GM12878 (cell line): ENCODE measurements at regions not wholly inside any gene's neighbourhood (a gene's known extent, or its start where the extent isn't known, plus 50 kb on each side); places are given as distances from the start of the nearest gene placed in this dataset.

Experiments used
- ATAC-seq: fragments of 200-7000 bp; cut with Tn5 transposase; 3 replicates; pipeline ENCODE4 v1.9.1; 2020; ENCODE audit warnings: mild to moderate bottlenecking, moderate library complexity
- BruUV-seq: library from RNA; stranded (reverse); fragments of 400-500 nt; replicated peaks from 2 replicates; lab custom pipeline; 2021; lab: Mats Ljungman, UMichigan
- CTCF ChIA-PET: fragments of 300-600 bp; sonication (Branson Sonifier 250); formaldehyde crosslinking; extraction: SDS; loops from one replicate; lab custom pipeline; 2021; ENCODE audit warnings: inconsistent platforms; lab: Yijun Ruan, JAX
- POLR2A ChIA-PET: fragments of 350-600 bp; formaldehyde crosslinking; extraction: SDS; loops from one replicate; lab custom pipeline; 2021; ENCODE audit warnings: inconsistent platforms; lab: Charles Lee
- RAD21 ChIA-PET: fragments of 300-600 bp; sonication (Branson Sonifier 250); formaldehyde crosslinking; loops from one replicate; lab custom pipeline; 2023; ENCODE audit warnings: antibody characterized with exemption; ENCODE audit not compliant: unreplicated experiment; lab: Charles Lee
- SMC1A ChIA-PET: fragments of 300-600 bp; sonication (Branson Sonifier 250); formaldehyde crosslinking; loops from one replicate; lab custom pipeline; 2023; ENCODE audit not compliant: unreplicated experiment, uncharacterized antibody; lab: Charles Lee
- DNase-seq: peaks from one replicate; pipeline ENCODE4 v3.0.0-alpha.2; 2011; ENCODE audit warnings: low read depth, low spot score
- FAIRE-seq: peaks from 3 replicates; lab custom pipeline; 2011; peaks lifted over from hg19 to GRCh38; lab: Jason Lieb, UNC
- H2AFZ ChIP-seq: 2 replicates; pipeline ENCODE4 v1.6.0; 2011; ENCODE audit warnings: low read depth, low read length, control low read depth; ENCODE audit not compliant: control insufficient read depth
- H3K27ac ChIP-seq: 2 replicates; pipeline ENCODE4 v1.5.1; 2011; ENCODE audit warnings: control low read depth; ENCODE audit not compliant: control insufficient read depth, insufficient read depth
- H3K27me3 ChIP-seq, 2 experiments: replicated peaks in 1 of 2; 2 replicates each; pipeline versions ENCODE4 v1.6.0 to v1.6.1; 2011; ENCODE audit warnings: low read length in 1 of 2; ENCODE audit not compliant: control insufficient read depth in 2 of 2, insufficient read depth in 2 of 2
- H3K36me3 ChIP-seq, 2 experiments: 2 replicates each; pipeline ENCODE4 v1.5.1; 2011; ENCODE audit warnings: low read length in 1 of 2; ENCODE audit not compliant: control insufficient read depth in 2 of 2, insufficient read depth in 2 of 2
- H3K4me1 ChIP-seq: 2 replicates; pipeline ENCODE4 v1.6.1; 2011; ENCODE audit warnings: mild to moderate bottlenecking, low read length, moderate library complexity, mixed read lengths; ENCODE audit not compliant: control insufficient read depth, insufficient read depth
- H3K4me2 ChIP-seq: 2 replicates; pipeline ENCODE4 v1.6.0; 2011; ENCODE audit warnings: control low read depth; ENCODE audit not compliant: control insufficient read depth, insufficient read depth
- H3K4me3 ChIP-seq: fragments of 200-600 bp; sonication (generic); 2 replicates; pipeline ENCODE4 v1.5.1; 2016
- H3K79me2 ChIP-seq: 2 replicates; pipeline ENCODE4 v1.6.0; 2011; ENCODE audit warnings: low read length; ENCODE audit not compliant: control insufficient read depth, insufficient read depth
- H3K9ac ChIP-seq: 2 replicates; pipeline ENCODE4 v1.8.0; 2011; ENCODE audit warnings: low read length, control low read depth, mixed read lengths; ENCODE audit not compliant: control insufficient read depth, insufficient read depth
- H3K9me3 ChIP-seq: replicated peaks from 3 replicates; pipeline ENCODE4 v1.5.1; 2011; ENCODE audit warnings: mild to moderate bottlenecking, low read length; ENCODE audit not compliant: control insufficient read depth, insufficient read depth
- H4K20me1 ChIP-seq: 2 replicates; pipeline ENCODE4 v1.6.0; 2011; ENCODE audit not compliant: control insufficient read depth, insufficient read depth
- E2F8 ChIP-seq: fragments of 450-650 bp; IDR thresholded peaks from 2 replicates; pipeline ENCODE4 v1.6.1; 2018; ENCODE audit warnings: mild to moderate bottlenecking, low read depth, moderate library complexity; ENCODE audit not compliant: partially characterized antibody
- JUNB ChIP-seq: IDR thresholded peaks from 2 replicates; pipeline ENCODE4 v1.6.1; 2016; ENCODE audit warnings: antibody characterized with exemption, mild to moderate bottlenecking
- MLLT1 ChIP-seq: fragments of 450-650 bp; IDR thresholded peaks from 2 replicates; pipeline ENCODE4 v1.6.1; 2016; ENCODE audit warnings: mild to moderate bottlenecking
- NFXL1 ChIP-seq: fragments of 450-650 bp; IDR thresholded peaks from 2 replicates; pipeline ENCODE4 v1.6.1; 2017; ENCODE audit warnings: antibody characterized with exemption, mild to moderate bottlenecking, borderline replicate concordance
- NKRF ChIP-seq: fragments of 450-650 bp; conservative IDR thresholded peaks from 2 replicates; pipeline ENCODE4 v1.6.1; 2017; ENCODE audit warnings: mild to moderate bottlenecking, moderate library complexity
- PAX5 ChIP-seq: IDR thresholded peaks from 2 replicates; pipeline ENCODE4 v1.6.1; 2011; ENCODE audit warnings: low read depth, low read length, borderline replicate concordance
- REST ChIP-seq: IDR thresholded peaks from 2 replicates; pipeline ENCODE4 v1.6.1; 2012; ENCODE audit warnings: mild to moderate bottlenecking, low read depth, low read length
- STAT1 ChIP-seq: fragments of 450-650 bp; conservative IDR thresholded peaks from 2 replicates; pipeline ENCODE4 v1.6.1; 2014; ENCODE audit warnings: antibody characterized with exemption, mild to moderate bottlenecking
- WGBS: methylation state at CpG from one replicate; pipeline ENCODE4 v1.1.6; 2016; ENCODE audit warnings: low lambda C conversion rate; ENCODE audit not compliant: insufficient replicate concordance, insufficient coverage; ENCODE audit errors: missing lambda C conversion rate; 5-methylcytosine and 5-hydroxymethylcytosine counted together
- in situ Hi-C: fragments of 300-500 bp; cut with MboI; formaldehyde crosslinking; loops from 9 replicates; pipeline ENCODE4 v1.14.3; 2018; ENCODE audit warnings: mixed read lengths
- intact Hi-C: fragments of 100-400 bp; cut with micrococcal nuclease; formaldehyde crosslinking; loops from one replicate; pipeline ENCODE4 v1.14.2; 2022; ENCODE audit not compliant: unreplicated experiment
- TF ChIP-seq, protein P1 (sequence below): fragments of 450-650 bp; IDR thresholded peaks from 2 replicates; pipeline ENCODE4 v1.6.1; 2017; ENCODE audit warnings: borderline replicate concordance
- TF ChIP-seq, protein P2 (sequence below): fragments of 450-650 bp; IDR thresholded peaks from 2 replicates; pipeline ENCODE4 v1.6.1; 2017; ENCODE audit warnings: mild to moderate bottlenecking

GRCh38 chr2:128780434-128781080, 461.9 kb upstream of the HS6ST1 start:
- H3K4me2 ChIP-seq: no peak overlapping the region
- no peak overlapping the region for H2AFZ ChIP-seq
- H3K9ac ChIP-seq: no peak overlapping the region
- H4K20me1 ChIP-seq: no peaks in the 10 kb centered on the region
- no peaks in the 10 kb centered on the region for H3K9me3 ChIP-seq
- DNase-seq (no peak), FAIRE-seq (no peak), ATAC-seq (no peak)
- SMC1A ChIA-PET: no interaction called here
- no peak overlapping the region for H3K4me3 ChIP-seq
- H3K36me3 ChIP-seq: no peaks in the 10 kb centered on the region
- CTCF ChIA-PET: no interaction called here
- H3K27ac ChIP-seq: no peak overlapping the region
- intact Hi-C loops (no loop called here), in situ Hi-C loops (no loop called here)
- POLR2A ChIA-PET: no interaction called here
- no peaks in the 10 kb centered on the region for H3K79me2 ChIP-seq
- WGBS: 9% methylated on average over 5 of the region's 5 CpGs
- H3K27me3 ChIP-seq: no peaks in the 10 kb centered on the region; a peak in 1 of 4 replicates
- BruUV-seq: no TSS peak
- RAD21 ChIA-PET: no interaction called here
- H3K4me1 ChIP-seq: no peaks in the 10 kb centered on the region
- TF ChIP-seq, protein P1, sequence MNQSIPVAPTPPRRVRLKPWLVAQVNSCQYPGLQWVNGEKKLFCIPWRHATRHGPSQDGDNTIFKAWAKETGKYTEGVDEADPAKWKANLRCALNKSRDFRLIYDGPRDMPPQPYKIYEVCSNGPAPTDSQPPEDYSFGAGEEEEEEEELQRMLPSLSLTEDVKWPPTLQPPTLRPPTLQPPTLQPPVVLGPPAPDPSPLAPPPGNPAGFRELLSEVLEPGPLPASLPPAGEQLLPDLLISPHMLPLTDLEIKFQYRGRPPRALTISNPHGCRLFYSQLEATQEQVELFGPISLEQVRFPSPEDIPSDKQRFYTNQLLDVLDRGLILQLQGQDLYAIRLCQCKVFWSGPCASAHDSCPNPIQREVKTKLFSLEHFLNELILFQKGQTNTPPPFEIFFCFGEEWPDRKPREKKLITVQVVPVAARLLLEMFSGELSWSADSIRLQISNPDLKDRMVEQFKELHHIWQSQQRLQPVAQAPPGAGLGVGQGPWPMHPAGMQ: no peak
- TF ChIP-seq, protein P2, sequence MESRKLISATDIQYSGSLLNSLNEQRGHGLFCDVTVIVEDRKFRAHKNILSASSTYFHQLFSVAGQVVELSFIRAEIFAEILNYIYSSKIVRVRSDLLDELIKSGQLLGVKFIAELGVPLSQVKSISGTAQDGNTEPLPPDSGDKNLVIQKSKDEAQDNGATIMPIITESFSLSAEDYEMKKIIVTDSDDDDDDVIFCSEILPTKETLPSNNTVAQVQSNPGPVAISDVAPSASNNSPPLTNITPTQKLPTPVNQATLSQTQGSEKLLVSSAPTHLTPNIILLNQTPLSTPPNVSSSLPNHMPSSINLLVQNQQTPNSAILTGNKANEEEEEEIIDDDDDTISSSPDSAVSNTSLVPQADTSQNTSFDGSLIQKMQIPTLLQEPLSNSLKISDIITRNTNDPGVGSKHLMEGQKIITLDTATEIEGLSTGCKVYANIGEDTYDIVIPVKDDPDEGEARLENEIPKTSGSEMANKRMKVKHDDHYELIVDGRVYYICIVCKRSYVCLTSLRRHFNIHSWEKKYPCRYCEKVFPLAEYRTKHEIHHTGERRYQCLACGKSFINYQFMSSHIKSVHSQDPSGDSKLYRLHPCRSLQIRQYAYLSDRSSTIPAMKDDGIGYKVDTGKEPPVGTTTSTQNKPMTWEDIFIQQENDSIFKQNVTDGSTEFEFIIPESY: no peak
- TF ChIP-seq MLLT1 (no peak), NFXL1 (no peak), NKRF (no peak), E2F8 (no peak), STAT1 (no peak), JUNB (no peak), PAX5 (no peak), REST (no peak)
